VCaP (cell line): ENCODE measurements at regions not wholly inside any gene's neighbourhood (a gene's known extent, or its start where the extent isn't known, plus 50 kb on each side); places are given as distances from the start of the nearest gene placed in this dataset.

Experiments
- H3K27ac ChIP-seq: fragments of 450-650 bp; 2 replicates; pipeline ENCODE4 v1.5.1; 2017
- CTCF ChIP-seq: fragments of 450-650 bp; conservative IDR thresholded peaks from 2 replicates; pipeline ENCODE4 v1.5.1; 2017; ENCODE audit warnings: mild to moderate bottlenecking, moderate library complexity

GRCh38 chr4:14743601-14744000 is 258.7 kb upstream of the CPEB2 start:
- no peak for TF ChIP-seq CTCF
- H3K27ac ChIP-seq: no peak overlapping the region

- H3K27ac ChIP-seq: no peak overlapping the region
- no peak for TF ChIP-seq CTCF
Observed at GRCh38 chr4:14744346-14744745, 257.9 kb upstream of the CPEB2 start.

- H3K27ac ChIP-seq: no peak overlapping the region
- TF ChIP-seq CTCF: peak; percentile 54
Observed at GRCh38 chr4:14749910-14750309, 252.4 kb upstream of the CPEB2 start.

- TF ChIP-seq CTCF: no peak
- H3K27ac ChIP-seq: no peak overlapping the region
Observed at GRCh38 chr4:14752341-14753046, 249.8 kb upstream of the CPEB2 start.

GRCh38 chr4:14767142-14767541 is 235.1 kb upstream of the CPEB2 start:
- H3K27ac ChIP-seq: no peak overlapping the region
- TF ChIP-seq CTCF: no peak

GRCh38 chr4:14768449-14768848 is 233.8 kb upstream of the CPEB2 start:
- TF ChIP-seq CTCF: no peak

GRCh38 chr4:14769993-14770392 is 232.3 kb upstream of the CPEB2 start:
- no peak overlapping the region for H3K27ac ChIP-seq
- TF ChIP-seq CTCF: no peak

More at GRCh38 chr4:14768449-14768848, 233.8 kb upstream of the CPEB2 start:
- no peak overlapping the region for H3K27ac ChIP-seq
